ENCODE measurements at regions not wholly inside any gene's neighbourhood (a gene's known extent, or its start where the extent isn't known, plus 50 kb on each side); places are given as distances from the start of the nearest gene placed in this dataset.

- TF ChIP-seq EZH2 (IDR thresholded peaks at IDR 0.05; ENCODE audit: insufficient read depth, poor library complexity, severe bottlenecking) (no peak), EZH2phosphoT487 (IDR thresholded peaks at IDR 0.05; ENCODE audit: insufficient read depth, low read depth) (no peak)
Measured at GRCh38 chr13:69287050-69287698, 820.5 kb upstream of the ATXN8OS start.

All from GM23248 (cell line).